ENCODE measurements at regions not wholly inside any gene's neighbourhood (a gene's known extent, or its start where the extent isn't known, plus 50 kb on each side); places are given as distances from the start of the nearest gene placed in this dataset.
A peak's percentile ranks its signal among the peaks of the same experiment; 100 is the strongest.

DNA sequence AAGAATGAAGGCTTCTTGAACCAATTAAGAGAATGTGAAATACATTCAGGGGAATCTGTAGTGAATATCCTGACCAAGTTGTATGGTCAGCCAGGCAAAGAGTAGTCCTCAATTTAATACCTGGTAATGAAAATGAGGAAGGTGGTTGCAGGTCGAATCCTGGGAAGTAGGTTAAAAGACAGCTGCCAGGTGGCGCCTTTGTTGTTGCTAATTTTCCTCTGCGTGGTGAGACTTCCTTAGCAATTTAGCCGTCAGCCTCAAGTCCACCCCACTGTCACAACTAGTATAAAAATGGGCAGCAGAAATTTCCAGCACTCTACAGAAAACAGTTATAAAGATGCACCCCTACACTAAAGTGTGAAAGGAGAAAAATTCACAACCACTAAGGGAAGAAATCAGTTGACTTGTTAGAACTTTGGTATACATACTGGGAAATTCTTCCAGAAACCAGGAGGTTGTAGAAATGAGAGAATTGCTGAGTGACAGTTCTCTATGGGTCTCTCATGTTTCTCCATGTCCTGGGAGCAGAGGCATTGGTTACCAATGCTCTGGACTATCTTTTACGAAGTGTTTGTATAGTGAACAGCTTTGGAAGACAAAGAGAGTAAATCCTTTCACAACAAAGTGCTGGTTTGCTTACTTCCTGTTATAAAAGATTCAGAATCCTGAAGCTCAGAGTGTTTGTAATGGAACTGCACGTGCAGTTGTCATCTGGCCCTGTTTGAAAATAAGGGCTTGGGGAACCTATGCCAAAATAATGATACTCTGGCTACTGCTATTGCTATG, 235.9 kb downstream of the NHLRC3 start:
- H3K27me3 ChIP-seq (ENCODE audit: insufficient read depth, poor library complexity, severe bottlenecking): no peaks in the 10 kb centered on the region
- peak in 1 of 2 experiments; percentile 11 for DNase-seq (ENCODE audit: low read depth in 1 of 2, low spot score in 1 of 2)
- TF ChIP-seq, protein P1, sequence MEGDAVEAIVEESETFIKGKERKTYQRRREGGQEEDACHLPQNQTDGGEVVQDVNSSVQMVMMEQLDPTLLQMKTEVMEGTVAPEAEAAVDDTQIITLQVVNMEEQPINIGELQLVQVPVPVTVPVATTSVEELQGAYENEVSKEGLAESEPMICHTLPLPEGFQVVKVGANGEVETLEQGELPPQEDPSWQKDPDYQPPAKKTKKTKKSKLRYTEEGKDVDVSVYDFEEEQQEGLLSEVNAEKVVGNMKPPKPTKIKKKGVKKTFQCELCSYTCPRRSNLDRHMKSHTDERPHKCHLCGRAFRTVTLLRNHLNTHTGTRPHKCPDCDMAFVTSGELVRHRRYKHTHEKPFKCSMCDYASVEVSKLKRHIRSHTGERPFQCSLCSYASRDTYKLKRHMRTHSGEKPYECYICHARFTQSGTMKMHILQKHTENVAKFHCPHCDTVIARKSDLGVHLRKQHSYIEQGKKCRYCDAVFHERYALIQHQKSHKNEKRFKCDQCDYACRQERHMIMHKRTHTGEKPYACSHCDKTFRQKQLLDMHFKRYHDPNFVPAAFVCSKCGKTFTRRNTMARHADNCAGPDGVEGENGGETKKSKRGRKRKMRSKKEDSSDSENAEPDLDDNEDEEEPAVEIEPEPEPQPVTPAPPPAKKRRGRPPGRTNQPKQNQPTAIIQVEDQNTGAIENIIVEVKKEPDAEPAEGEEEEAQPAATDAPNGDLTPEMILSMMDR (IDR thresholded peaks at IDR 0.05; ENCODE audit: insufficient read depth, low read length): no peak
- peak; percentile 13; the same call in 1 of the 2 replicates for TF ChIP-seq SPI1 (IDR thresholded peaks at IDR 0.05; ENCODE audit: borderline replicate concordance, low read depth)
- H3K4me3 ChIP-seq (replicated peaks; ENCODE audit: insufficient read depth, low read length): no peak overlapping the region
- H3K27ac ChIP-seq (replicated peaks): no peak overlapping the region

DNA sequence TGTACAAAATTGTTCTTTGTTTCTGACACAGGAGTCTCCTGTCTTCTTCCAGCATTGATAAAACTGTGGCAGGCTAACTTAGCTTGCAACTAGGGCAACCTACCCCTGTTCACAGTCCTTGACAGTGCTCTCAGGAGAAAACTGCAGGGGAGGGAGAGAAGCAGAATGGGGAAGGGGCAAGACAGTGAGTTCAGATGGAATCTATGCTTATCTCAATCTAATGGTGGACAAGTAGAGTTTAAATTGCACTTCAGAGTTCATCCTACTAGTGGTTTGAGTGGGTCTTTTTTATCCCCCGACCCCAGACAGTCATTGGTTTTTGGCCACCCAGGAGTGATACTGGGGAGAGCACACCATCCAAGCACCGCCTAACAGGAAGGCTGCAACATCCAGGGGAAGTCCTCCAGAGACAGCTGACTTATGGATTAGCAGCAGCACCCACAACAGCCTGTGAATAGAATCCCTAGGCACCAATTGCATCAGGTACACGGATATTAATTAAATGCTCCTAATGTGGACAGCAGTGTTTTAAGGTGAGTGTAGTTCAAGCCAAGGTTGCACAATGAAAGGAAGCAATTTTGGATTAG, 236.6 kb downstream of the NHLRC3 start:
- no peak overlapping the region for H3K4me3 ChIP-seq (replicated peaks; ENCODE audit: insufficient read depth, low read length)
- no peak overlapping the region for H3K27ac ChIP-seq (replicated peaks)
- TF ChIP-seq POLR2AphosphoS5 (IDR thresholded peaks at IDR 0.05; ENCODE audit: low read depth) (no peak), SPI1 (IDR thresholded peaks at IDR 0.05; ENCODE audit: borderline replicate concordance, low read depth) (no peak), GABPA (IDR thresholded peaks at IDR 0.05; ENCODE audit: low read depth) (no peak)
- TF ChIP-seq, protein P1 (IDR thresholded peaks at IDR 0.05; ENCODE audit: insufficient read depth, low read length): no peak
- TF ChIP-seq, protein P2, sequence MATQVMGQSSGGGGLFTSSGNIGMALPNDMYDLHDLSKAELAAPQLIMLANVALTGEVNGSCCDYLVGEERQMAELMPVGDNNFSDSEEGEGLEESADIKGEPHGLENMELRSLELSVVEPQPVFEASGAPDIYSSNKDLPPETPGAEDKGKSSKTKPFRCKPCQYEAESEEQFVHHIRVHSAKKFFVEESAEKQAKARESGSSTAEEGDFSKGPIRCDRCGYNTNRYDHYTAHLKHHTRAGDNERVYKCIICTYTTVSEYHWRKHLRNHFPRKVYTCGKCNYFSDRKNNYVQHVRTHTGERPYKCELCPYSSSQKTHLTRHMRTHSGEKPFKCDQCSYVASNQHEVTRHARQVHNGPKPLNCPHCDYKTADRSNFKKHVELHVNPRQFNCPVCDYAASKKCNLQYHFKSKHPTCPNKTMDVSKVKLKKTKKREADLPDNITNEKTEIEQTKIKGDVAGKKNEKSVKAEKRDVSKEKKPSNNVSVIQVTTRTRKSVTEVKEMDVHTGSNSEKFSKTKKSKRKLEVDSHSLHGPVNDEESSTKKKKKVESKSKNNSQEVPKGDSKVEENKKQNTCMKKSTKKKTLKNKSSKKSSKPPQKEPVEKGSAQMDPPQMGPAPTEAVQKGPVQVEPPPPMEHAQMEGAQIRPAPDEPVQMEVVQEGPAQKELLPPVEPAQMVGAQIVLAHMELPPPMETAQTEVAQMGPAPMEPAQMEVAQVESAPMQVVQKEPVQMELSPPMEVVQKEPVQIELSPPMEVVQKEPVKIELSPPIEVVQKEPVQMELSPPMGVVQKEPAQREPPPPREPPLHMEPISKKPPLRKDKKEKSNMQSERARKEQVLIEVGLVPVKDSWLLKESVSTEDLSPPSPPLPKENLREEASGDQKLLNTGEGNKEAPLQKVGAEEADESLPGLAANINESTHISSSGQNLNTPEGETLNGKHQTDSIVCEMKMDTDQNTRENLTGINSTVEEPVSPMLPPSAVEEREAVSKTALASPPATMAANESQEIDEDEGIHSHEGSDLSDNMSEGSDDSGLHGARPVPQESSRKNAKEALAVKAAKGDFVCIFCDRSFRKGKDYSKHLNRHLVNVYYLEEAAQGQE (IDR thresholded peaks at IDR 0.05; ENCODE audit: insufficient replicate concordance, low read depth): no peak
- DNase-seq (ENCODE audit: low read depth in 1 of 2, low spot score in 1 of 2): no peak
- H3K27me3 ChIP-seq (ENCODE audit: insufficient read depth, poor library complexity, severe bottlenecking): no peaks in the 10 kb centered on the region

DNA sequence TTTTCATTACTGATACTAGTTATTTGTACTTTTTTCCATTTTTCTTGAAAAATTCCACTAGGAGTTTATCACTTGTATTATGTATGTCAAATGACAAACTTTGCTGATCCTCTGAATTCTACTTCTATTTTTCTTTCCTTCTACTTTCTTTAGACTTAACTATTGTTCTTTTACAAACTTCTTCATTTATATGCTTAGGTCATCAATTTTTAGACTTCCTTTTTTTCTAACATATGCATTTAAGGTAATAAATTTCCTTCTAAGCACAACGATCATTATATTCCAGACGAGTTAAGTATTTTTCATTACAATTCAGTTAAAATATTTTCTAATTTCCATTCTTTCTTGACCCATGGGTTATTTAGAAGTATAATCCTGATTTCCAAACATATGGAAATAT, 240.8 kb downstream of the NHLRC3 start:
- H3K27ac ChIP-seq (replicated peaks): no peak overlapping the region
- DNase-seq (ENCODE audit: low read depth in 1 of 2, low spot score in 1 of 2): no peak
- H3K27me3 ChIP-seq (ENCODE audit: insufficient read depth, poor library complexity, severe bottlenecking): no peaks in the 10 kb centered on the region
- TF ChIP-seq, protein P2 (IDR thresholded peaks at IDR 0.05; ENCODE audit: insufficient replicate concordance, low read depth): no peak
- no peak for TF ChIP-seq POLR2AphosphoS5 (IDR thresholded peaks at IDR 0.05; ENCODE audit: low read depth)
- TF ChIP-seq SPI1 (IDR thresholded peaks at IDR 0.05; ENCODE audit: borderline replicate concordance, low read depth): peak; percentile 41
- H3K4me3 ChIP-seq (replicated peaks; ENCODE audit: insufficient read depth, low read length): no peak overlapping the region

DNA sequence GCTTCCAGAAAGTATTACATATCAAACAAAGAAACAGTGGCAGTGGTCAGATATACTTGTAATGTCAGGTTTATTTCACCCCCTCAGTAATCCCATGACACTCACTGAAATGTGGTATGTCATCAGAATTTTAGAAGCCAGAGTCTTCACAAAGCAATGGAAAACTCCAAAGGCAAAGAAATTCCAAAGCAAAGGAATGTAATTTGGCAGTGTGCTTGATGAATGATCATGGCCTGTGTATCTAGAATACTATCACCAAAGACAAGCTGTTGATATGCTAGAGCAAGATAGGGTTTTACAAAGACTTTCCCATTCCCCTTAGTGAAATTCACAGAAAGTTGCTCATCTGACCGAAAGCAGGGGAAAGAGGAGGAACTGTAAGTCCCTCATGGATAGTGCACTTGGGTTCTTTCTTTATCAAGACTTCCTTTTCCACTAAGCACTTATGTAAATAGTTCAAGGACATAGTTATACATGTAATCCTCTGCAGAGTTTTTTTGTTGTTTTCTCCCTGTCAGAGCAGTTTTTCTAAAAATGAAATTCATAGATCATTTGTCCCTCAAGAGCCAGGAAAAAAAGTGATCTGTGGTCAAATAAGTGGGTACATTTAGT, 243.4 kb downstream of the NHLRC3 start:
- DNase-seq (ENCODE audit: low read depth in 1 of 2, low spot score in 1 of 2): no peak
- Histone ChIP-seq H3K4me3 (replicated peaks; ENCODE audit: insufficient read depth, low read length) (no peak overlapping the region), H3K27me3 (ENCODE audit: insufficient read depth, poor library complexity, severe bottlenecking) (no peaks in the 10 kb centered on the region), H3K27ac (replicated peaks) (no peak overlapping the region)
- TF ChIP-seq SPI1 (IDR thresholded peaks at IDR 0.05; ENCODE audit: borderline replicate concordance, low read depth) (no peak), GABPA (IDR thresholded peaks at IDR 0.05; ENCODE audit: low read depth) (no peak), POLR2AphosphoS5 (IDR thresholded peaks at IDR 0.05; ENCODE audit: low read depth) (no peak)
- TF ChIP-seq, protein P1 (IDR thresholded peaks at IDR 0.05; ENCODE audit: insufficient read depth, low read length): no peak
- TF ChIP-seq, protein P2 (IDR thresholded peaks at IDR 0.05; ENCODE audit: insufficient replicate concordance, low read depth): no peak
